Muscle of leg (tissue), 3 donors: ENCODE measurements at regions not wholly inside any gene's neighbourhood (a gene's known extent, or its start where the extent isn't known, plus 50 kb on each side); places are given as distances from the start of the nearest gene placed in this dataset.
A peak's percentile ranks its signal among the peaks of the same experiment; 100 is the strongest.
"Not testable (repeated sequence)": the region's sequence is repeated elsewhere in the genome, so short reads cannot be mapped to it uniquely, and the experiment has no call there.

Experiments
- DNase-seq: peaks from one replicate; pipeline ENCODE4 v3.0.0; 2013
- H3K27ac ChIP-seq: one replicate; pipeline ENCODE4 v1.5.1; 2013; ENCODE audit warnings: mild to moderate bottlenecking, low read length, control low read depth
- H3K27me3 ChIP-seq: one replicate; pipeline ENCODE4 v1.6.1; 2013; ENCODE audit warnings: low read length; ENCODE audit not compliant: control insufficient read depth, insufficient read depth
- H3K36me3 ChIP-seq: one replicate; pipeline ENCODE4 v1.6.1; 2013; ENCODE audit warnings: low read length; ENCODE audit not compliant: control insufficient read depth, insufficient read depth
- H3K4me1 ChIP-seq: one replicate; pipeline ENCODE4 v1.6.1; 2013; ENCODE audit warnings: low read length; ENCODE audit not compliant: control insufficient read depth, insufficient read depth
- H3K4me3 ChIP-seq: one replicate; pipeline ENCODE4 v1.5.1; 2013; ENCODE audit warnings: low read length, control low read depth
- H3K9me3 ChIP-seq: replicated peaks from 2 replicates; pipeline ENCODE4 v1.6.1; 2013; ENCODE audit warnings: low read depth, low read length; ENCODE audit not compliant: control insufficient read depth
- WGBS: methylation state at CpG from one replicate; pipeline ENCODE4 v1.1.5; 2013; ENCODE audit warnings: missing lambda C conversion rate; ENCODE audit not compliant: insufficient coverage; 5-methylcytosine and 5-hydroxymethylcytosine counted together

DNA sequence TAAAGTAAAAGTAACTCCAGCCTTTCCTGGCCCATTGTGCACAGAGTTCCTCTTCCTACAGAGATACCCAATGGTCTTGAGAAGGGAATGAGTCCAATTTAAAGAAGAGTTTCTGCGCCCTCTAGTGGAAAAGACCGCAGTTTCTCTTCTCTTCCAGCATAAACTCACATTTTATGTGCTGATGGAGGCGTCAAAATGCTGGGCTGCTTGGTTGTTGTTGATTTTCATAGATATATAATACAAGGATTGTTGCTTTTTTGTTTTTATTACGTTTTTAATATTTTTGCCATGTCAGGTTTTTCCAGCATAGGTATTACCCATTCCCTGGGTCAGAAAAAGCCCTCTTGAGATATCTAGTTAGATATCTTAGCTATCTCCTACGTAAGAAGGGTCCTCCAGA is 356.9 kb upstream of the STXBP6 start:
- H3K27me3 ChIP-seq = no peaks in the 10 kb centered on the region
- peak; percentile 14 for DNase-seq
- WGBS = no CpG with 5 or more reads among the region's 5 CpGs
- H3K27ac ChIP-seq = no peak overlapping the region
- no peak overlapping the region for H3K4me3 ChIP-seq
- H3K9me3 ChIP-seq = no peaks in the 10 kb centered on the region
- H3K36me3 ChIP-seq = no peaks in the 10 kb centered on the region
- no peaks in the 10 kb centered on the region for H3K4me1 ChIP-seq

DNA sequence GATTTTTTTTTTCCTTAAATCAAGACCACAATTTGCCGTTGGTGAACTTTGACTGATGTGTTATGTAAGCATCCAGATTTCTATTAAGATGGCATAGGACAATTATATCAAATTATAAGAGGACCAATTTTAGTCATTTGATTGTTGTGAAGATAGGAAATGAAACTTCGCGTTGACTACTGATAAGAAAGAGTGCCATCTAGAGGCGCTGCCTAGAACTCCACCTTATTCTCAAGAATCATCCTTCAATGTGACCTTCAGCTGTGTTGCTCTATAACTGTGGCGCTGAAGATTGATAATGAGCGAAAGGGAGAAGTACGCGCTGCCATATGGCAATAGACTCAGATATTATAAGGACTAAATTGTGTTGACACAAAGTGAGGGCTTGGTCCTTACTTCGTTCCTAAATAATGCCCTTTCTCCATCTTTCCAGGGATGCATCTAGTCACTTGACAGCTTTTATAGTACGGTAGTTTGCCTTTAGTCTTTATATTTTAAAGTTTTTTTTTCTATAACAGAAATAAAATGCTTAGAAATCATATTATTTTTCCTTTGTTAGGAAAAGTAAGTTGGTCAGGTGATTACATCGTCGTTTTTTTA is 350.8 kb upstream of the STXBP6 start:
- Histone ChIP-seq H3K27me3 (no peaks in the 10 kb centered on the region), H3K36me3 (no peaks in the 10 kb centered on the region), H3K9me3 (no peaks in the 10 kb centered on the region), H3K27ac (no peak overlapping the region), H3K4me3 (no peak overlapping the region), H3K4me1 (no peaks in the 10 kb centered on the region)
- WGBS = no CpG with 5 or more reads among the region's 12 CpGs
- peak; percentile 61 for DNase-seq

DNA sequence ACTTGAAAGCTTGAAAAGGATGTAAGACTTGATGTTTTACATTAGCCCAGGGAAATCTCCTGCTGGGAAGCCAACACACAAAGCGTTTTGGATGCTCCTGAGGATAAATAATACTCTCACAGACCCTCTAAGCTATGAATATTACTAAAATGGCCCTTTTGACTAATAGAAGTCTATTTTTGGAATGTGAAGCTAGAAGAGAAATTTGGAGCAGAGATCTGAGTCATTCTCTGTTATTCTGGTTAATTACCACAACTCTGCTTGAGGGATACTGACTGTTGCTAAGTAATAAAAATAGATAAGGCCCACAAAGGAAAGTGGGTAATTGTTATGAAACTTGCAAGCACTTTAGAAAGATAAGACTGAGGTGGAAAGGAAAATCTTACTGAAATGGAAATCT is 346.2 kb upstream of the STXBP6 start:
- no peak for DNase-seq
- Histone ChIP-seq H3K27me3 (no peaks in the 10 kb centered on the region), H3K4me1 (no peaks in the 10 kb centered on the region), H3K36me3 (no peaks in the 10 kb centered on the region), H3K9me3 (no peaks in the 10 kb centered on the region), H3K27ac (no peak overlapping the region), H3K4me3 (no peak overlapping the region)
- WGBS = no CpG with 5 or more reads among the region's 1 CpG

DNA sequence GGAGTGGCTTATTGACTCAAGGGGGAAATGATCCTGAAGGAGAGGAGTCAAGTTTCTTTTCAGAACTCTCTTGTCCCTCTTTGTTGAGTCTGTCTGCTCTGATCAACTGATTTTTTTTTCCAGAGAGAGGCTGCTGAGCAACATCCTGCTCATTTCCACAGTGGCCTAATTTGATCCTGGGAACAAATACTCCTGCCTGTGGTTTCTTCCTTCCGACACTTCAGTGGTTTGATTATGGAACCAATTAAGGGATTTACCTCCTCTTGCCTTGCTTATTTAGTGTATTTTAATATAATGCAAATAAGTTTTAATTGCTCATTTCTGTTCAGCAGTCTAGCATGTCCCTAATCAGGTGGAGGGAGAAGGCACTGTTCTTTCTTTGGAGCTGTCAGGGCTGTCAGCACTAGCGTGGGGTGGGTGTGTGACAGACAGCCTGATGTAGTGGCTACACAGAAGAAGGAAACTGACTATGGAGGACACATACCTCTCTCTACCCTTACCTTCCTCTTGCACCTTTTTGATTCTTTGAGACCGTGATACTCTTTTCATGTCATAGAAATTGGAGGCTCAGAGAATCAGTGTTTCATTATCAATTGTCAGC is 344.9 kb upstream of the STXBP6 start:
- DNase-seq = peak; percentile 15
- 80% methylated on average over 1 of the region's 3 CpGs for whole genome bisulfite sequencing
- H3K27ac ChIP-seq = no peak overlapping the region
- no peaks in the 10 kb centered on the region for H3K4me1 ChIP-seq
- H3K36me3 ChIP-seq = no peaks in the 10 kb centered on the region
- H3K27me3 ChIP-seq = no peaks in the 10 kb centered on the region
- H3K4me3 ChIP-seq = no peak overlapping the region
- no peaks in the 10 kb centered on the region for H3K9me3 ChIP-seq

DNA sequence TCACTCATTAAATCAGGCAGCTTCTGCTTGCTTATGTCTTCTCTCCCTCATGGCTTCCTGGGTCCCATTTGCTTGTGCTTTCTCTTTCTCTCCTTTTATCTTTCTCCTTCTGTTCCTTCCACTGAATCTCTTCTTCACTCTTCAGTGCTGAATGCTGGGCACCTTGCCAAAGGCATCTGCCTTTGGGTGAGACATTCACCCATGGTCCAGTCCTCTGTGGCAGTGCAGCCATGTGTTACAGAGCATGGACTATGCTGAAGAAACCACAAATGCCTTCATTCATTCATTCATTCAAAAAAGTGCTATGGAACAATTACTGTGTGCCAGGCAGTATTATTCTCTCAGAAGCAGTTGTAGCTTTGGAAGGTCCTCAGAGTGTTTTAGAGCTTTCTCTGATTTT is 344.4 kb upstream of the STXBP6 start:
- Histone ChIP-seq H3K4me3 (no peak overlapping the region), H3K4me1 (no peaks in the 10 kb centered on the region), H3K27me3 (no peaks in the 10 kb centered on the region), H3K27ac (no peak overlapping the region), H3K36me3 (no peaks in the 10 kb centered on the region), H3K9me3 (no peaks in the 10 kb centered on the region)
- no peak for DNase-seq

DNA sequence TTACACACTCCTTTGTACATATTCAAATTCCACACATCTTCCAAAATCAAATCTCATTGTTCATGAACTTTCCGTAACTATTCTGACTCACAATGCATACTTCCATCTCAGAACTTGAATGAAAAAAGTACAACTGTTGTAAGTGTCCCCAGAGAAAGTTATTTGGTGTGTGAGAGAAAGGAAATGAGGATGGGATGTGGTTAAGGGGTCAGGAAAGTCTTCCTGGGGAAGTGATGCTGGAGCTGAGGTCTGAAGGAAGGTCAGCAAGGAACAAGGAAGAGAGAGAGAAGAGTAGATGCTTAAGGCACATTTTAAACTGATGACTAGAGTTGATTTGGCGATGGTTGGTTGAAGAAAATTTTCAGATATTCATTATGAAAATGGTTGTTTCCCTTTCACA is 340.0 kb upstream of the STXBP6 start:
- no peak for DNase-seq
- Histone ChIP-seq H3K36me3 (no peaks in the 10 kb centered on the region), H3K27me3 (no peaks in the 10 kb centered on the region), H3K4me1 (no peaks in the 10 kb centered on the region), H3K27ac (no peak overlapping the region), H3K4me3 (no peak overlapping the region), H3K9me3 (no peaks in the 10 kb centered on the region)
- WGBS = no CpG with 5 or more reads among the region's 2 CpGs

DNA sequence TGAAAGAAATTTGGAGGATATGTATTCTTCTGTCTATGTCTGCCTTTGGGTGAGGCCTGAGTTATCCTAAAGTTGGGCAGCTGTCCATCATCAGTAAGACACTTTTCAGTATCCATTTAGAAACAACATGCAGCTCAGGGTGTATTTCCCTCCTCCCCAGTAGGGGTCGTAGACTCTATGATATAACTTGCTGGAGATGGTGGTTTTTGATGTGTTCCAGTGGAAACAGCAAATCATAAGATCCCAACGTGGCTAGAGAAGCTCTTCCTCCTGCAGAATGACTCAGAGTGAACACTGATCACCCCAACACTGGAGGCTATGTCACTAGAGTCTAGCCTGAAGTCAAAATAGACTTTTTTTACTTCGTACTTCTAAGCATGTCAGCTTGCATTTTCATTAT is 331.6 kb upstream of the STXBP6 start:
- peak; percentile 5 for DNase-seq
- Histone ChIP-seq H3K36me3 (no peaks in the 10 kb centered on the region), H3K27me3 (no peaks in the 10 kb centered on the region), H3K4me3 (no peak overlapping the region), H3K4me1 (no peaks in the 10 kb centered on the region), H3K9me3 (no peaks in the 10 kb centered on the region), H3K27ac (no peak overlapping the region)
- WGBS = no CpG with 5 or more reads among the region's 3 CpGs

DNA sequence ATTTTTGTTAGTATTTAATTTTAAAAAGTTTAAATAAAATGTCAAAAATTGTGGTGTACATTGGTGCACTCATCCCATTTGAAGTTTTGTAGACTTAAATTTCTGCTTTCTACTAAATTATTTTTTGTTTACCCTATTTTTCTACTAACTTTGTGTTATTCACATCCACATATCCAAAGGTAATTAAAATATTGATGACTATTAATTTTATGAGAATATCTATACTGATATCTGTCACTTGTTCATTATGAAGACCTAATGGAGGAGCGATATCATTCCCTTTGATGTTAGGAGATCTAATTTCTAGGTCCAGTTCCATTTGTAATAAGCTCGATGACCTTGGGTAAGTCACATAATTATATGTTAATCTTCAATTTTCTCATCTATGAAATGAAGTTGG is 325.7 kb upstream of the STXBP6 start:
- H3K4me3 ChIP-seq = no peak overlapping the region
- H3K27ac ChIP-seq = no peak overlapping the region
- no peak for DNase-seq
- H3K36me3 ChIP-seq = no peaks in the 10 kb centered on the region
- H3K4me1 ChIP-seq = no peaks in the 10 kb centered on the region
- H3K27me3 ChIP-seq = no peaks in the 10 kb centered on the region
- no CpG with 5 or more reads among the region's 2 CpGs for WGBS
- H3K9me3 ChIP-seq = no peaks in the 10 kb centered on the region

DNA sequence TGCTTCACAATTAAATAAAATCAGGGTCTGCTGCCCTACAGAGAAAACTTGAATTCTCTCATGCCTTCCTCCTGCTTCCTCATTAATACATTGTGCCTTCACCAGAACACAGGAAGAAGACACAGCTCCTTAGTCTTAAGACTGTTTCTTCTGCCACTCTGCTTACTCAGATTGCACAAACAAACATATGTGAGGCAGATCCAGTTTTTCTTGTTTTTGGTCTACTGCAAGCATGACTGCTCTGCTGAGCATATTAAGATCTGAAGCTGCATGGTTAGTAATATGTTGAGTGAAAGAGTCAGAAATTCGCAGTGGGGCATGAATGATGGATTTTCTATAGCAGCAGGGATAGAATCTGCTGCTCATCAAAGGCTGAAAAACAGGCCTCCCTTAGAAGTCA is 321.1 kb upstream of the STXBP6 start:
- Histone ChIP-seq H3K9me3 (no peaks in the 10 kb centered on the region), H3K36me3 (no peaks in the 10 kb centered on the region), H3K27ac (no peak overlapping the region), H3K4me1 (no peaks in the 10 kb centered on the region), H3K27me3 (no peaks in the 10 kb centered on the region), H3K4me3 (no peak overlapping the region)
- 78% methylated on average over 1 of the region's 1 CpG for WGBS
- no peak for DNase-seq

DNA sequence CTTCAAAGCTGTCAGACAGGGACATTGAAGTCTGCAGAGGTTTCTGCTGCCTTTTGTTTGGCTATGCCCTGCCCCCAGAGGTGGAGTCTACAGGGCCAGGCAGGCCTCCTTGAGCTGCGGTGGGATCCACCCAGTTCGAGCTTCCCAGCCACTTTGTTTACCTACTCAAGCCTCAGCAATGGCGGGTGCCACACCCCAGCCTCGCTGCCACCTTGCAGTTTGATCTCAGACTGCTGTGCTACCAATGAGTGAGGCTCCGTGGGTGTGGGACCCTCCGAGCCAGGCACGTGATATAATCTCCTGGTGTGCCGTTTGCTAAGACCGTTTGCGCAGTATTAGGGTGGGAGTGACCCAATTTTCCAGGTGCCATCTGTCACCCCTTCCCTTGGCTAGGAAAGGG is 320.1 kb upstream of the STXBP6 start:
- H3K4me1 ChIP-seq, H3K9me3 ChIP-seq, H3K27ac ChIP-seq, H3K27me3 ChIP-seq, H3K4me3 ChIP-seq, H3K36me3 ChIP-seq, DNase-seq: not testable (repeated sequence)
- 87% methylated on average over 4 of the region's 10 CpGs for WGBS

DNA sequence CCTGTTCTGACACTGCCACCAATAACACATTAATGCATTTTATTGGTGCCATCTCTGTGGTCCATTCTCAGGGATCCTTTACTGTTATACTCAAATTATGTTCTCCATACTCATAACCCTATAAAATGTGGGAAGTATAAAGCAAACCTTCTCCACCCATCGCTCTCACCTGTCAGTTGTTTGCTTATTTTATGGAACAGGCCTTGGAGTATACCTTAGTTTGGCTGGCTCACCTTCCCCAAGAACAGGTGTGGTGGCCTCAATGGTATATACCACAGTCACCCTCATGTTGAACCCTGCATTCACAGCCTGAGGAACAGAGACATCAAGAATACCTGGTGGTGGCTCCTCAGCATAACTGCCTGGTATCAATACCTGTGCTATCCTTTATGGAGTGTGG is 308.4 kb upstream of the STXBP6 start:
- Histone ChIP-seq H3K36me3 (no peaks in the 10 kb centered on the region), H3K4me3 (no peak overlapping the region), H3K27ac (no peak overlapping the region), H3K9me3 (no peaks in the 10 kb centered on the region), H3K27me3 (no peaks in the 10 kb centered on the region), H3K4me1 (no peaks in the 10 kb centered on the region)
- WGBS = no CpG with 5 or more reads among the region's 1 CpG
- DNase-seq = no peak
